Endothelial cell of umbilical vein (primary cell): ENCODE measurements at regions not wholly inside any gene's neighbourhood (a gene's known extent, or its start where the extent isn't known, plus 50 kb on each side); places are given as distances from the start of the nearest gene placed in this dataset.
"Not testable (repeated sequence)": the region's sequence is repeated elsewhere in the genome, so short reads cannot be mapped to it uniquely, and the experiment has no call there.

Source experiments
- BruUV-seq: library from RNA; stranded (reverse); fragments of 400-500 nt; replicated peaks from 2 replicates; lab custom pipeline; 2021; lab: Mats Ljungman, UMichigan
- CTCF ChIA-PET: fragments of 300-600, 350-600 bp; sonication (Branson Sonifier 250); formaldehyde crosslinking; loops from one replicate; lab custom pipeline; 2021; ENCODE audit warnings: antibody characterized with exemption, inconsistent platforms; lab: Charles Lee
- POLR2A ChIA-PET: fragments of 300-600, 350-600 bp; sonication (Branson Sonifier 250); formaldehyde crosslinking; loops from one replicate; lab custom pipeline; 2021; ENCODE audit warnings: antibody characterized with exemption, inconsistent platforms; lab: Charles Lee
- DNase-seq: peaks from one replicate; pipeline ENCODE4 v3.0.0-alpha.2; 2011; ENCODE audit warnings: low read depth, low spot score
- FAIRE-seq: peaks from 2 replicates; lab custom pipeline; 2011; peaks lifted over from hg19 to GRCh38; lab: Jason Lieb, UNC
- H2AFZ ChIP-seq: 2 replicates; pipeline ENCODE4 v1.6.0; 2012; ENCODE audit warnings: low read depth, low read length, control low read depth, inconsistent platforms
- H3K27ac ChIP-seq: 2 replicates; pipeline ENCODE4 v1.5.1; 2011; ENCODE audit warnings: low read depth, mild to moderate bottlenecking, control low read depth, low read length, moderate library complexity; ENCODE audit not compliant: insufficient read depth
- H3K27me3 ChIP-seq, 2 experiments: 2 replicates each; pipeline versions ENCODE4 v1.6.0 to v1.6.1; 2011; ENCODE audit warnings: low read length in 2 of 2, mixed read lengths in 1 of 2; ENCODE audit not compliant: control insufficient read depth in 2 of 2, insufficient read depth in 2 of 2
- H3K36me3 ChIP-seq, 2 experiments: 2 replicates in 1 of 2; 3 replicates in 1 of 2; pipeline ENCODE4 v1.5.1; 2011; ENCODE audit warnings: low read length in 2 of 2, mild to moderate bottlenecking in 1 of 2, moderate library complexity in 1 of 2; ENCODE audit not compliant: control insufficient read depth in 2 of 2, insufficient read depth in 2 of 2; ENCODE audit errors: extremely low read depth in 1 of 2
- H3K4me1 ChIP-seq: 3 replicates; pipeline ENCODE4 v1.5.1; 2011; ENCODE audit warnings: mild to moderate bottlenecking, low read length; ENCODE audit not compliant: control insufficient read depth, insufficient read depth; ENCODE audit errors: extremely low read depth
- H3K4me2 ChIP-seq: 2 replicates; pipeline ENCODE4 v1.6.1; 2011; ENCODE audit warnings: low read length, control low read depth, mixed read lengths; ENCODE audit not compliant: insufficient read depth
- H3K4me3 ChIP-seq, 3 experiments: fragments of 200-600 bp in 1 of 3; sonication (generic), shearing (Covaris generic) in 1 of 3; replicated peaks in 1 of 3; 2 replicates each; pipeline ENCODE4 v1.5.1; 2011 to 2016; ENCODE audit warnings: control low read depth in 3 of 3, low read length in 3 of 3, mild to moderate bottlenecking in 2 of 3, inconsistent platforms in 1 of 3, low read depth in 1 of 3, moderate library complexity in 1 of 3; ENCODE audit not compliant: insufficient read depth in 1 of 3
- H3K79me2 ChIP-seq: 2 replicates; pipeline ENCODE4 v1.6.0; 2012; ENCODE audit warnings: low read length, inconsistent platforms; ENCODE audit not compliant: control insufficient read depth, insufficient read depth
- H3K9ac ChIP-seq: replicated peaks from 2 replicates; pipeline ENCODE3; 2011; ENCODE audit warnings: low read length, control low read depth; ENCODE audit not compliant: insufficient read depth; ENCODE audit errors: extremely low read depth
- H3K9me1 ChIP-seq: replicated peaks from 3 replicates; pipeline ENCODE4 v1.6.0; 2011; ENCODE audit warnings: mild to moderate bottlenecking, low read length; ENCODE audit not compliant: control insufficient read depth, insufficient read depth; ENCODE audit errors: extremely low read depth
- H3K9me3 ChIP-seq: replicated peaks from 2 replicates; pipeline ENCODE4 v1.5.1; 2012; ENCODE audit warnings: low read length, inconsistent platforms; ENCODE audit not compliant: control insufficient read depth, insufficient read depth
- H4K20me1 ChIP-seq: replicated peaks from 2 replicates; pipeline ENCODE3; 2011; ENCODE audit warnings: mild to moderate bottlenecking, low read length; ENCODE audit not compliant: control insufficient read depth, insufficient read depth; ENCODE audit errors: extremely low read depth
- EZH2 ChIP-seq: IDR thresholded peaks from 2 replicates; pipeline ENCODE4 v1.6.1; 2012; ENCODE audit warnings: borderline replicate concordance, low read depth, mild to moderate bottlenecking, moderate library complexity, low read length, inconsistent platforms; ENCODE audit not compliant: severe bottlenecking
- FOS ChIP-seq: IDR thresholded peaks from 2 replicates; pipeline ENCODE4 v1.6.1; 2011; ENCODE audit warnings: mild to moderate bottlenecking, low read length, moderate library complexity, borderline replicate concordance; ENCODE audit not compliant: insufficient read depth
- GATA2 ChIP-seq: IDR thresholded peaks from 2 replicates; pipeline ENCODE4 v1.7.0; 2011; ENCODE audit warnings: low read depth, mild to moderate bottlenecking, moderate library complexity, mixed read lengths, low read length; ENCODE audit not compliant: insufficient read length, insufficient read depth
- JUN ChIP-seq: IDR thresholded peaks from 2 replicates; pipeline ENCODE4 v1.6.1; 2011; ENCODE audit warnings: borderline replicate concordance, low read depth; ENCODE audit not compliant: insufficient read length, insufficient read depth
- MYC ChIP-seq: IDR thresholded peaks from one replicate; pipeline ENCODE4 v1.6.1; 2011; ENCODE audit warnings: mild to moderate bottlenecking, low read depth, low read length
- POLR2A ChIP-seq: IDR thresholded peaks from 2 replicates; pipeline ENCODE4 v1.6.1; 2012; ENCODE audit warnings: low read depth, mild to moderate bottlenecking, control low read depth, low read length
- POLR2AphosphoS5 ChIP-seq: IDR thresholded peaks from 2 replicates; pipeline ENCODE4 v1.6.1; 2012; ENCODE audit warnings: low read depth, mild to moderate bottlenecking, control low read depth, low read length, moderate library complexity; ENCODE audit not compliant: insufficient read depth
- dilution Hi-C: fragments of 300-500 bp; cut with MboI; formaldehyde crosslinking; loops from one replicate; pipeline ENCODE4 v1.15.0; 2019; ENCODE audit warnings: low sequenced_read_pairs; ENCODE audit not compliant: extremely low pct_ligation_motif_present
- intact Hi-C: fragments of 100-400 bp; cut with micrococcal nuclease; formaldehyde crosslinking; loops from one replicate; pipeline ENCODE4 v1.10.0; 2022
- TF ChIP-seq, protein P1 (sequence below): IDR thresholded peaks from 2 replicates; pipeline ENCODE4 v1.6.1; 2011; ENCODE audit not compliant: insufficient read depth, insufficient read length
- TF ChIP-seq, protein P2 (sequence below), 2 donors: IDR thresholded peaks; 1 replicate in 1 of 2; 2 replicates in 1 of 2; pipeline ENCODE4 v1.5.1; 2011; ENCODE audit warnings: low read length in 2 of 2, mild to moderate bottlenecking in 2 of 2, moderate library complexity in 2 of 2, control low read depth in 1 of 2, inconsistent platforms in 1 of 2, low read depth in 1 of 2; ENCODE audit not compliant: insufficient read depth in 1 of 2; ENCODE audit errors: extremely low read depth in 1 of 2

DNA sequence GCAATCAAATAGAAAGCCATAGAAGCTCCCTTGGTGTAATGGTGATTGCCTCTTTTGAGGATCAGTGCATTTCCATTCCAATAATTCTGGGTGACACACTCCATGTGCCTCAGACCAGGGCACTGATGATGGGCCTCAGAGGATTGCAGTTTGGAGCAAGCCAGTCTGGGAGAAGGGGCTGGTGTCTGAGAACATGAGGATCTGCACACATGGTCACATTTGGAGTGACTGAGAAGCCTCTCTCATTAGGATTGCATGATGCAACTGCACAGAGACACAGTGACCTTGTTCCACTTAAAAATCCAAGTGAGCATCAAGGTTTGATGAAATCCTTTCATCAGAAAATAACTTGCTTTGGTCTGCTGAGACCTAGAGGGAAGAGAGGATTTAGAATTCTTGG is 216.4 kb downstream of the ANKRD30B start:
- FAIRE-seq: no peak
- no peaks in the 10 kb centered on the region for H3K9me3 ChIP-seq
- H3K4me1 ChIP-seq: no peaks in the 10 kb centered on the region
- POLR2A ChIA-PET: no interaction called here
- no peak overlapping the region for H3K4me2 ChIP-seq
- H3K4me3 ChIP-seq: no peak overlapping the region
- no peaks in the 10 kb centered on the region for H3K27me3 ChIP-seq
- TF ChIP-seq JUN: no peak
- no peak for TF ChIP-seq POLR2AphosphoS5
- TF ChIP-seq, protein P1, sequence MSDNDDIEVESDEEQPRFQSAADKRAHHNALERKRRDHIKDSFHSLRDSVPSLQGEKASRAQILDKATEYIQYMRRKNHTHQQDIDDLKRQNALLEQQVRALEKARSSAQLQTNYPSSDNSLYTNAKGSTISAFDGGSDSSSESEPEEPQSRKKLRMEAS: no peak
- no peak for TF ChIP-seq FOS
- TF ChIP-seq EZH2: no peak
- no peak for TF ChIP-seq MYC
- TF ChIP-seq, protein P2, sequence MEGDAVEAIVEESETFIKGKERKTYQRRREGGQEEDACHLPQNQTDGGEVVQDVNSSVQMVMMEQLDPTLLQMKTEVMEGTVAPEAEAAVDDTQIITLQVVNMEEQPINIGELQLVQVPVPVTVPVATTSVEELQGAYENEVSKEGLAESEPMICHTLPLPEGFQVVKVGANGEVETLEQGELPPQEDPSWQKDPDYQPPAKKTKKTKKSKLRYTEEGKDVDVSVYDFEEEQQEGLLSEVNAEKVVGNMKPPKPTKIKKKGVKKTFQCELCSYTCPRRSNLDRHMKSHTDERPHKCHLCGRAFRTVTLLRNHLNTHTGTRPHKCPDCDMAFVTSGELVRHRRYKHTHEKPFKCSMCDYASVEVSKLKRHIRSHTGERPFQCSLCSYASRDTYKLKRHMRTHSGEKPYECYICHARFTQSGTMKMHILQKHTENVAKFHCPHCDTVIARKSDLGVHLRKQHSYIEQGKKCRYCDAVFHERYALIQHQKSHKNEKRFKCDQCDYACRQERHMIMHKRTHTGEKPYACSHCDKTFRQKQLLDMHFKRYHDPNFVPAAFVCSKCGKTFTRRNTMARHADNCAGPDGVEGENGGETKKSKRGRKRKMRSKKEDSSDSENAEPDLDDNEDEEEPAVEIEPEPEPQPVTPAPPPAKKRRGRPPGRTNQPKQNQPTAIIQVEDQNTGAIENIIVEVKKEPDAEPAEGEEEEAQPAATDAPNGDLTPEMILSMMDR (IDR thresholded peaks at IDR 0.05; ENCODE audit: extremely low read depth in 1 of 2, insufficient read depth in 1 of 2, low read depth in 1 of 2, low read length in 2 of 2): no peak
- no peak for TF ChIP-seq GATA2
- TF ChIP-seq POLR2A: no peak
- no peak overlapping the region for H3K27ac ChIP-seq
- CTCF ChIA-PET: no interaction called here
- no peaks in the 10 kb centered on the region for H3K79me2 ChIP-seq
- no peak for DNase-seq
- H3K9me1 ChIP-seq: no peaks in the 10 kb centered on the region
- H3K9ac ChIP-seq: no peak overlapping the region
- no peaks in the 10 kb centered on the region for H4K20me1 ChIP-seq
- H3K36me3 ChIP-seq: no peaks in the 10 kb centered on the region
- BruUV-seq: no TSS peak
- intact Hi-C loops (no loop called here), dilution Hi-C loops (no loop called here)
- no peak overlapping the region for H2AFZ ChIP-seq

DNA sequence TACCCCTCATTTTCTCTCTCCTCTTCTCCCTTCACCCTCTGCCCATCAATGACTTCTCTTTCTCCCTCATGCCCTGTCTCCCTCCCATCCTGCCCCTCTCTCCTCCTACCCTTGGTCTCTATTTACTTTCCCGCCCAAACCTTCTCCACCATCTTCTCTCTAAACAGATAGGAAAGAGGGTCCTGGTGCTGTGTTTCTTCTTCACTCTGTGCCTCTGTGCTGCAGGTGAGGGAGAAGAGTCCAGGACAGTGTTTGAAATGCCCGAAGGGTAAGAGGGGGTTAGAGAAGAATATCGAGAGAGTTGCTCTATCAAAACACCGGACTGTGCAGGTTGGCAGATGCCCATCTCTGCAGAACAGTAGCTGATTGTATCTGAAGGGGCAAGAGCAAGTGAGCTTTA is 217.0 kb downstream of the ANKRD30B start:
- CTCF ChIA-PET, BruUV-seq, H3K27me3 ChIP-seq, DNase-seq, POLR2A ChIA-PET, H3K79me2 ChIP-seq, H3K9me1 ChIP-seq, H3K36me3 ChIP-seq, H4K20me1 ChIP-seq, H3K4me3 ChIP-seq, FAIRE-seq, H3K9me3 ChIP-seq, H2AFZ ChIP-seq, dilution Hi-C loops, H3K4me2 ChIP-seq, intact Hi-C loops, H3K27ac ChIP-seq, H3K9ac ChIP-seq, H3K4me1 ChIP-seq: not testable (repeated sequence)
